Gastroesophageal sphincter (tissue), 3 donors: ENCODE measurements at regions not wholly inside any gene's neighbourhood (a gene's known extent, or its start where the extent isn't known, plus 50 kb on each side); places are given as distances from the start of the nearest gene placed in this dataset.

ENCODE experiments used
- CTCF ChIP-seq, 4 experiments: fragments of 200-600 bp in 2 of 4; fragments of 450-650 bp in 2 of 4; sonication (generic) in 1 of 4; IDR thresholded peaks; one replicate each; pipeline ENCODE4 v1.5.1; 2017 to 2019; ENCODE audit warnings: antibody characterized with exemption in 4 of 4, mild to moderate bottlenecking in 2 of 4, moderate library complexity in 2 of 4
- EP300 ChIP-seq: sonication (generic); formaldehyde crosslinking; IDR thresholded peaks from one replicate; pipeline ENCODE4 v1.6.1; 2017; ENCODE audit warnings: antibody characterized with exemption, mild to moderate bottlenecking
- POLR2A ChIP-seq, 2 donors: fragments of 450-650 bp; IDR thresholded peaks; one replicate each; pipeline ENCODE4 v1.6.1; 2017; ENCODE audit warnings: antibody characterized with exemption in 2 of 2, mild to moderate bottlenecking in 2 of 2, moderate library complexity in 1 of 2
- POLR2AphosphoS5 ChIP-seq: sonication (generic); formaldehyde crosslinking; IDR thresholded peaks from one replicate; pipeline ENCODE4 v1.6.1; 2017; ENCODE audit warnings: antibody characterized with exemption

GRCh38 chr16:86320237-86320595 is 190.1 kb upstream of the FOXF1 start:
- TF ChIP-seq POLR2A (IDR thresholded peaks at IDR 0.05) (no peak), CTCF (IDR thresholded peaks at IDR 0.05) (no peak), POLR2AphosphoS5 (no peak), EP300 (no peak)
